OCI-LY1 (cell line): ENCODE measurements at regions not wholly inside any gene's neighbourhood (a gene's known extent, or its start where the extent isn't known, plus 50 kb on each side); places are given as distances from the start of the nearest gene placed in this dataset.

Experiments used
- H2AFZ ChIP-seq: fragments of 200-600 bp; sonication (generic), shearing (Covaris generic); 2 replicates; pipeline ENCODE4 v1.6.0; 2014; ENCODE audit warnings: antibody characterized with exemption, mild to moderate bottlenecking, low read length
- H3F3A ChIP-seq: fragments of 200-600 bp; sonication (generic), shearing (Covaris generic); 2 replicates; pipeline ENCODE4 v1.6.0; 2014; ENCODE audit warnings: mild to moderate bottlenecking, antibody characterized with exemption, low read length, moderate library complexity; ENCODE audit not compliant: insufficient read depth
- H3K27ac ChIP-seq: fragments of 200-600 bp; sonication (generic); 2 replicates; pipeline ENCODE4 v1.5.1; 2014; ENCODE audit warnings: low read length, mixed run types, mild to moderate bottlenecking, low read depth; ENCODE audit not compliant: poor library complexity, severe bottlenecking
- H3K27me3 ChIP-seq: fragments of 200-600 bp; sonication (generic); 2 replicates; pipeline ENCODE4 v1.6.0; 2014; ENCODE audit warnings: antibody characterized with exemption, mild to moderate bottlenecking, low read length, moderate library complexity; ENCODE audit not compliant: insufficient read depth
- H3K36me3 ChIP-seq: fragments of 200-600 bp; sonication (generic); 2 replicates; pipeline ENCODE4 v1.6.1; 2014; ENCODE audit warnings: mild to moderate bottlenecking, antibody characterized with exemption, low read length, moderate library complexity, mixed read lengths; ENCODE audit not compliant: insufficient read depth
- H3K4me1 ChIP-seq: fragments of 200-600 bp; sonication (generic); 2 replicates; pipeline ENCODE4 v1.5.1; 2014; ENCODE audit warnings: mild to moderate bottlenecking, low read length, moderate library complexity; ENCODE audit not compliant: insufficient read depth, severe bottlenecking
- H3K4me2 ChIP-seq: fragments of 200-600 bp; sonication (generic), shearing (Covaris generic); 2 replicates; pipeline ENCODE4 v1.6.1; 2014; ENCODE audit warnings: low read length
- H3K4me3 ChIP-seq: fragments of 200-600 bp; sonication (generic); 2 replicates; pipeline ENCODE4 v1.5.1; 2014; ENCODE audit warnings: low read length, low read depth, mild to moderate bottlenecking, mixed read lengths; ENCODE audit not compliant: poor library complexity, severe bottlenecking
- H3K79me2 ChIP-seq: fragments of 200-600 bp; shearing (Covaris generic); 2 replicates; pipeline ENCODE4 v1.6.1; 2016; ENCODE audit warnings: mixed run types, low read length, mixed read lengths; ENCODE audit not compliant: insufficient read depth
- H3K9ac ChIP-seq: fragments of 200-600 bp; sonication (generic), shearing (Covaris generic); 2 replicates; pipeline ENCODE4 v1.6.1; 2014; ENCODE audit warnings: mild to moderate bottlenecking, low read length, mixed read lengths
- H3K9me2 ChIP-seq: fragments of 200-600 bp; sonication (generic), shearing (Covaris generic); 2 replicates; pipeline ENCODE4 v1.6.1; 2014; ENCODE audit warnings: low read depth, mild to moderate bottlenecking, low read length, mixed read lengths
- H3K9me3 ChIP-seq: fragments of 200-600 bp; shearing (Covaris generic); 2 replicates; pipeline ENCODE4 v1.6.1; 2014; ENCODE audit warnings: low read length, mixed read lengths
- H4K20me1 ChIP-seq: fragments of 200-600 bp; sonication (generic), shearing (Covaris generic); 2 replicates; pipeline ENCODE4 v1.6.0; 2016; ENCODE audit warnings: mild to moderate bottlenecking, low read length; ENCODE audit not compliant: insufficient read depth
- EZH2 ChIP-seq: fragments of 200-600 bp; sonication (generic), shearing (Covaris generic); IDR thresholded peaks from 2 replicates; pipeline ENCODE4 v1.8.0; 2017; ENCODE audit warnings: borderline replicate concordance, mixed run types, mild to moderate bottlenecking, antibody characterized with exemption, low read length, moderate library complexity, mixed read lengths
- TF ChIP-seq, protein P1 (sequence below): fragments of 200-600 bp; sonication (generic), shearing (Covaris generic); IDR thresholded peaks from 2 replicates; pipeline ENCODE4 v1.5.1; 2017; ENCODE audit warnings: mild to moderate bottlenecking, antibody characterized with exemption, low read length, moderate library complexity, mixed read lengths

DNA sequence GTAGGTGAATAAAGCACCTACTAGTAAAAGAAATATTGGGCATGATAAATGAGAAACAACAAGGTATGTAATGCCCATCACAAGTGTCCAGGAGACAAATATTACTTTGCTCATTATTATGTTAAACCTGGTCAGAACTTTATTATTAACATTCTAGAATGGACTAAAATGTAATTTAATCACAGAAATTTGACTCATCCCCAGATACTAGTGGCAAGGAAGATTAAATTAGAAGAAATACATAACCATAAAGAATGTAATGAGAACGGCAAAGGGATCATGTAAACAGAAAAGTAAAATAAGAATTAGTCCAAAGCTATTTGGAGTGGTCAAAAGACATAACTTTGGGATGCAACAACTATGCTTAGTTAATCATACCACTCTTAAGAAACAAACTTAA is 71.2 kb upstream of the STAC start:
- Histone ChIP-seq H3K4me2 (no peak overlapping the region), H3K4me1 (no peaks in the 10 kb centered on the region), H3K9me3 (no peaks in the 10 kb centered on the region), H2AFZ (no peak overlapping the region), H4K20me1 (no peaks in the 10 kb centered on the region), H3F3A (no peaks in the 10 kb centered on the region), H3K27ac (no peak overlapping the region), H3K27me3 (no peaks in the 10 kb centered on the region), H3K4me3 (no peak overlapping the region), H3K9me2 (no peaks in the 10 kb centered on the region), H3K36me3 (no peaks in the 10 kb centered on the region), H3K9ac (no peak overlapping the region), H3K79me2 (no peaks in the 10 kb centered on the region)
- TF ChIP-seq, protein P1, sequence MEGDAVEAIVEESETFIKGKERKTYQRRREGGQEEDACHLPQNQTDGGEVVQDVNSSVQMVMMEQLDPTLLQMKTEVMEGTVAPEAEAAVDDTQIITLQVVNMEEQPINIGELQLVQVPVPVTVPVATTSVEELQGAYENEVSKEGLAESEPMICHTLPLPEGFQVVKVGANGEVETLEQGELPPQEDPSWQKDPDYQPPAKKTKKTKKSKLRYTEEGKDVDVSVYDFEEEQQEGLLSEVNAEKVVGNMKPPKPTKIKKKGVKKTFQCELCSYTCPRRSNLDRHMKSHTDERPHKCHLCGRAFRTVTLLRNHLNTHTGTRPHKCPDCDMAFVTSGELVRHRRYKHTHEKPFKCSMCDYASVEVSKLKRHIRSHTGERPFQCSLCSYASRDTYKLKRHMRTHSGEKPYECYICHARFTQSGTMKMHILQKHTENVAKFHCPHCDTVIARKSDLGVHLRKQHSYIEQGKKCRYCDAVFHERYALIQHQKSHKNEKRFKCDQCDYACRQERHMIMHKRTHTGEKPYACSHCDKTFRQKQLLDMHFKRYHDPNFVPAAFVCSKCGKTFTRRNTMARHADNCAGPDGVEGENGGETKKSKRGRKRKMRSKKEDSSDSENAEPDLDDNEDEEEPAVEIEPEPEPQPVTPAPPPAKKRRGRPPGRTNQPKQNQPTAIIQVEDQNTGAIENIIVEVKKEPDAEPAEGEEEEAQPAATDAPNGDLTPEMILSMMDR = no peak
- no peak for TF ChIP-seq EZH2

DNA sequence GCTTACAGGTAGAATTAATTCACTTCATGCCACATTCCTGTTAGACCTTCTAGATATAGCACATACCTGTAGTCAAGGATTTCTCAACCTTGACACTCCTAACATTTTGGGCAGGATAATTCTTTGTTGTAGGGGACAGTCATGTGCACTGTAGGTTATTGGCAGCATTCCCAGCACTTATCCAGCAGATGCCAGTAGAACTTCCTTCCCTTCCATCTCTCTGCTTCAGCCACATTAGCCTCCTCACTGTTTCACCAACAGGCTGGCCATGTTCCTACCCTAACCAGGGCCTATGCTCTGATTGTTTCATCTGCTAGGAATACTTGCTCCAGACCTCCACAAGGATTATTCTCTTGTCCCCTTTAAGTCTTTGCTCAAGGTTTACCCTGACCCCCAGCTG is 68.0 kb upstream of the STAC start:
- Histone ChIP-seq H3F3A (no peaks in the 10 kb centered on the region), H3K9ac (no peak overlapping the region), H3K4me3 (no peak overlapping the region), H2AFZ (no peak overlapping the region), H3K36me3 (no peaks in the 10 kb centered on the region), H3K9me2 (no peaks in the 10 kb centered on the region), H3K9me3 (no peaks in the 10 kb centered on the region), H3K4me1 (no peaks in the 10 kb centered on the region), H3K27me3 (no peaks in the 10 kb centered on the region), H3K79me2 (no peaks in the 10 kb centered on the region), H4K20me1 (no peaks in the 10 kb centered on the region), H3K27ac (no peak overlapping the region), H3K4me2 (no peak overlapping the region)
- TF ChIP-seq EZH2 = no peak
- TF ChIP-seq, protein P1 = no peak

GRCh38 chr3:36317915-36318314 is 62.4 kb upstream of the STAC start:
- TF ChIP-seq, protein P1 = no peak
- no peak for TF ChIP-seq EZH2
- no peaks in the 10 kb centered on the region for H3K27me3 ChIP-seq
- H3K9me3 ChIP-seq = no peaks in the 10 kb centered on the region
- H3K4me2 ChIP-seq = no peak overlapping the region
- H3K4me3 ChIP-seq = no peak overlapping the region
- H3K9ac ChIP-seq = no peak overlapping the region
- no peaks in the 10 kb centered on the region for H4K20me1 ChIP-seq
- H3F3A ChIP-seq = no peaks in the 10 kb centered on the region
- no peak overlapping the region for H2AFZ ChIP-seq
- H3K79me2 ChIP-seq = no peaks in the 10 kb centered on the region
- H3K9me2 ChIP-seq = no peaks in the 10 kb centered on the region
- no peak overlapping the region for H3K27ac ChIP-seq
- no peaks in the 10 kb centered on the region for H3K36me3 ChIP-seq
- no peaks in the 10 kb centered on the region for H3K4me1 ChIP-seq
